K562 (cell line): ENCODE measurements at regions not wholly inside any gene's neighbourhood (a gene's known extent, or its start where the extent isn't known, plus 50 kb on each side); places are given as distances from the start of the nearest gene placed in this dataset.

Source experiments
- CC2D1A ChIP-seq: fragments of 450-650 bp; IDR thresholded peaks from 2 replicates; pipeline ENCODE4 v1.6.1; 2017; ENCODE audit warnings: mild to moderate bottlenecking
- CHD1 ChIP-seq: fragments of 200-600 bp; sonication (generic); IDR thresholded peaks from one replicate; pipeline ENCODE4 v1.6.1; 2012; ENCODE audit warnings: mild to moderate bottlenecking, moderate library complexity, low read length, inconsistent platforms
- EP300 ChIP-seq: IDR thresholded peaks from 2 replicates; pipeline ENCODE4 v1.6.1; 2012; ENCODE audit warnings: low read length, improper control_type of control experiment
- MAFK ChIP-seq: IDR thresholded peaks from 2 replicates; pipeline ENCODE4 v1.6.1; 2011; ENCODE audit warnings: low read length, improper control_type of control experiment
- MTA1 ChIP-seq: fragments of 450-650 bp; IDR thresholded peaks from 2 replicates; pipeline ENCODE4 v1.6.1; 2017; ENCODE audit warnings: borderline replicate concordance
- POLR2AphosphoS5 ChIP-seq: IDR thresholded peaks from 2 replicates; pipeline ENCODE4 v1.6.1; 2011; ENCODE audit warnings: mild to moderate bottlenecking, low read depth, low read length, moderate library complexity; ENCODE audit not compliant: control insufficient read depth, insufficient read depth
- ZNF140 ChIP-seq: fragments of 250-450 bp; sonication (Bioruptor Pico); IDR thresholded peaks from 2 replicates; pipeline ENCODE4 v1.8.0; 2021; ENCODE audit warnings: moderate library complexity, mild to moderate bottlenecking, inconsistent platforms
- ZNF507 ChIP-seq: conservative IDR thresholded peaks from 2 replicates; pipeline ENCODE4 v1.6.1; 2017; ENCODE audit warnings: missing genetic modification characterization, missing compliant biosample characterization
- TF ChIP-seq, protein P1 (sequence below), 3 experiments: IDR thresholded peaks in 2 of 3; conservative IDR thresholded peaks in 1 of 3; 2 replicates each; pipeline ENCODE4 v1.5.1; 2011 to 2012; ENCODE audit warnings: low read length in 3 of 3, mild to moderate bottlenecking in 3 of 3, control low read depth in 2 of 3, improper control_type of control experiment in 1 of 3, inconsistent platforms in 1 of 3, low read depth in 1 of 3, mixed read lengths in 1 of 3, moderate library complexity in 1 of 3; ENCODE audit not compliant: insufficient read depth in 2 of 3
- TF ChIP-seq, protein P2 (sequence below), 2 experiments: fragments of 200-800 bp in 1 of 2; sonication (Bioruptor generic) in 1 of 2; sonication (generic) in 1 of 2; formaldehyde crosslinking in 1 of 2; IDR thresholded peaks in 1 of 2; conservative IDR thresholded peaks in 1 of 2; 2 replicates each; pipeline versions ENCODE4 v1.5.0 to v1.6.1; 2016 to 2020; ENCODE audit warnings: missing compliant biosample characterization in 1 of 2, missing genetic modification characterization in 1 of 2, missing genetic modification reagents in 1 of 2
- TF ChIP-seq, protein P3 (sequence below): sonication (generic); formaldehyde crosslinking; IDR thresholded peaks from 2 replicates; pipeline ENCODE4 v1.8.0; 2022; ENCODE audit warnings: missing genetic modification reagents, mild to moderate bottlenecking, borderline replicate concordance

DNA sequence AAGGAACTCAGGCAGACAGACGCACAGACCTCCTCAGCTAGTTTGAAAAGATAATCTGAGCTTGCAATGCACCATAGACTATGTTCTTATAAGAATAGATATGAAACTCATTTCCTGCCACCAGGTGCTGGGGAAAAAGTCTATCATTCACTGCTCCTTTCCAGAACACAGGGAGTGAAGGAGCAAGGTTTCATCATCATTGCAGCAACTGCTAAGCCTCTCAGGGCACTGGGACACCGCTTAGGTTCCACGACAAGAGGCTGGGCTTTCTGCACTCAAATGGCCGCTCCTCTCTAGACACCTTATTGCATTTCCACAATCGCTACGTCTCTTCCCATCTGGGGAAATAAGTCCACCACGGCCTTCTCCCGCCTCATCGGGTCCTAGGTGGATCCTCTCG, 418.5 kb upstream of the JARID2 start:
- TF ChIP-seq, protein P1, sequence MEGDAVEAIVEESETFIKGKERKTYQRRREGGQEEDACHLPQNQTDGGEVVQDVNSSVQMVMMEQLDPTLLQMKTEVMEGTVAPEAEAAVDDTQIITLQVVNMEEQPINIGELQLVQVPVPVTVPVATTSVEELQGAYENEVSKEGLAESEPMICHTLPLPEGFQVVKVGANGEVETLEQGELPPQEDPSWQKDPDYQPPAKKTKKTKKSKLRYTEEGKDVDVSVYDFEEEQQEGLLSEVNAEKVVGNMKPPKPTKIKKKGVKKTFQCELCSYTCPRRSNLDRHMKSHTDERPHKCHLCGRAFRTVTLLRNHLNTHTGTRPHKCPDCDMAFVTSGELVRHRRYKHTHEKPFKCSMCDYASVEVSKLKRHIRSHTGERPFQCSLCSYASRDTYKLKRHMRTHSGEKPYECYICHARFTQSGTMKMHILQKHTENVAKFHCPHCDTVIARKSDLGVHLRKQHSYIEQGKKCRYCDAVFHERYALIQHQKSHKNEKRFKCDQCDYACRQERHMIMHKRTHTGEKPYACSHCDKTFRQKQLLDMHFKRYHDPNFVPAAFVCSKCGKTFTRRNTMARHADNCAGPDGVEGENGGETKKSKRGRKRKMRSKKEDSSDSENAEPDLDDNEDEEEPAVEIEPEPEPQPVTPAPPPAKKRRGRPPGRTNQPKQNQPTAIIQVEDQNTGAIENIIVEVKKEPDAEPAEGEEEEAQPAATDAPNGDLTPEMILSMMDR (IDR thresholded peaks at IDR 0.05 in 2 of 3, conservative IDR thresholded peaks at IDR 0.05 in 1 of 3; ENCODE audit: insufficient read depth in 2 of 3, low read depth in 1 of 3, low read length in 3 of 3): no peak
- TF ChIP-seq POLR2AphosphoS5: no peak
- no peak for TF ChIP-seq MTA1
- no peak for TF ChIP-seq CC2D1A
- no peak for TF ChIP-seq ZNF507 (tag)
- no peak for TF ChIP-seq EP300
- no peak for TF ChIP-seq MAFK
- TF ChIP-seq, protein P2, sequence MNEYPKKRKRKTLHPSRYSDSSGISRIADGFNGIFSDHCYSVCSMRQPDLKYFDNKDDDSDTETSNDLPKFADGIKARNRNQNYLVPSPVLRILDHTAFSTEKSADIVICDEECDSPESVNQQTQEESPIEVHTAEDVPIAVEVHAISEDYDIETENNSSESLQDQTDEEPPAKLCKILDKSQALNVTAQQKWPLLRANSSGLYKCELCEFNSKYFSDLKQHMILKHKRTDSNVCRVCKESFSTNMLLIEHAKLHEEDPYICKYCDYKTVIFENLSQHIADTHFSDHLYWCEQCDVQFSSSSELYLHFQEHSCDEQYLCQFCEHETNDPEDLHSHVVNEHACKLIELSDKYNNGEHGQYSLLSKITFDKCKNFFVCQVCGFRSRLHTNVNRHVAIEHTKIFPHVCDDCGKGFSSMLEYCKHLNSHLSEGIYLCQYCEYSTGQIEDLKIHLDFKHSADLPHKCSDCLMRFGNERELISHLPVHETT (CRISPR knock-in tag; conservative IDR thresholded peaks at IDR 0.05 in 1 of 2, IDR thresholded peaks at IDR 0.05 in 1 of 2): no peak
- TF ChIP-seq, protein P3, sequence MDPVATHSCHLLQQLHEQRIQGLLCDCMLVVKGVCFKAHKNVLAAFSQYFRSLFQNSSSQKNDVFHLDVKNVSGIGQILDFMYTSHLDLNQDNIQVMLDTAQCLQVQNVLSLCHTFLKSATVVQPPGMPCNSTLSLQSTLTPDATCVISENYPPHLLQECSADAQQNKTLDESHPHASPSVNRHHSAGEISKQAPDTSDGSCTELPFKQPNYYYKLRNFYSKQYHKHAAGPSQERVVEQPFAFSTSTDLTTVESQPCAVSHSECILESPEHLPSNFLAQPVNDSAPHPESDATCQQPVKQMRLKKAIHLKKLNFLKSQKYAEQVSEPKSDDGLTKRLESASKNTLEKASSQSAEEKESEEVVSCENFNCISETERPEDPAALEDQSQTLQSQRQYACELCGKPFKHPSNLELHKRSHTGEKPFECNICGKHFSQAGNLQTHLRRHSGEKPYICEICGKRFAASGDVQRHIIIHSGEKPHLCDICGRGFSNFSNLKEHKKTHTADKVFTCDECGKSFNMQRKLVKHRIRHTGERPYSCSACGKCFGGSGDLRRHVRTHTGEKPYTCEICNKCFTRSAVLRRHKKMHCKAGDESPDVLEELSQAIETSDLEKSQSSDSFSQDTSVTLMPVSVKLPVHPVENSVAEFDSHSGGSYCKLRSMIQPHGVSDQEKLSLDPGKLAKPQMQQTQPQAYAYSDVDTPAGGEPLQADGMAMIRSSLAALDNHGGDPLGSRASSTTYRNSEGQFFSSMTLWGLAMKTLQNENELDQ: no peak
- TF ChIP-seq ZNF140 (CRISPR knock-in tag): no peak
- TF ChIP-seq CHD1: no peak
